Parathyroid adenoma (tissue), 2 donors: ENCODE measurements at regions not wholly inside any gene's neighbourhood (a gene's known extent, or its start where the extent isn't known, plus 50 kb on each side); places are given as distances from the start of the nearest gene placed in this dataset.

Source experiments
- H2AFZ ChIP-seq: fragments of 300-600 bp; sonication (generic); one replicate; pipeline ENCODE4 v1.7.0; 2017; ENCODE audit warnings: antibody characterized with exemption, mild to moderate bottlenecking
- H3K27ac ChIP-seq: fragments of 300-600 bp; sonication (generic); one replicate; pipeline ENCODE4 v1.7.0; 2017
- H3K27me3 ChIP-seq: fragments of 300-600 bp; sonication (generic); one replicate; pipeline ENCODE4 v1.7.0; 2017; ENCODE audit warnings: low read length; ENCODE audit not compliant: control insufficient read depth, insufficient read depth
- H3K36me3 ChIP-seq: fragments of 300-600 bp; sonication (generic); one replicate; pipeline ENCODE4 v1.7.0; 2017; ENCODE audit warnings: low read length; ENCODE audit not compliant: control insufficient read depth, insufficient read depth
- H3K4me1 ChIP-seq: fragments of 300-600 bp; sonication (generic); one replicate; pipeline ENCODE4 v1.7.0; 2017; ENCODE audit warnings: control low read depth
- H3K4me2 ChIP-seq: fragments of 300-600 bp; sonication (generic); one replicate; pipeline ENCODE4 v1.7.0; 2017; ENCODE audit warnings: low read length
- H3K4me3 ChIP-seq: fragments of 300-600 bp; sonication (generic); one replicate; pipeline ENCODE4 v1.7.0; 2017; ENCODE audit warnings: low read depth, low read length
- H3K79me2 ChIP-seq: fragments of 300-600 bp; sonication (generic); one replicate; pipeline ENCODE4 v1.7.0; 2017; ENCODE audit warnings: control low read depth
- H3K9ac ChIP-seq: fragments of 300-600 bp; sonication (generic); one replicate; pipeline ENCODE4 v1.7.0; 2017; ENCODE audit warnings: mild to moderate bottlenecking
- H3K9me3 ChIP-seq: fragments of 300-600 bp; sonication (generic); one replicate; pipeline ENCODE4 v1.7.0; 2017; ENCODE audit warnings: low read length; ENCODE audit not compliant: control insufficient read depth
- TF ChIP-seq, protein P1 (sequence below): fragments of 300-600 bp; sonication (generic); IDR thresholded peaks from one replicate; pipeline ENCODE4 v1.7.0; 2017; ENCODE audit warnings: antibody characterized with exemption, mild to moderate bottlenecking
- donor health status: primary hyperparathyroidism.

DNA sequence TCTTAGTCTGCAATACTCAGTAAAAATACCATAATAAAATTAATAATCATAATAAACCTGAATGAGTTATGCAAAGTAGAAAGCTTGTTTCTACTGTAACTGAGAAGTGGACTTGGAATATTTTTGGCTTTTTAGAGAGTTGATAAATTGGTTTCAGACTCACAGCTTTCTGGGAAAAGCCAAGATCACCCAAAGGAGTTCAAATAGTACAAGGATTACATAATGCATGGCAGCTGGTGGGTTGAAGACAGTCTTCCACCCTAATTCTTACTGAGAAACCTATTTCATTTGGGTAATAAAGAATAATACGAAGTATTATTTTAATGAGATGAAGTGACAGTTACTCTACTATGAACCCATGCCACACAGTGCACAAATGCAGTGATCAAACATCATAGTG is 139.4 kb upstream of the KLF12 start:
- TF ChIP-seq, protein P1, sequence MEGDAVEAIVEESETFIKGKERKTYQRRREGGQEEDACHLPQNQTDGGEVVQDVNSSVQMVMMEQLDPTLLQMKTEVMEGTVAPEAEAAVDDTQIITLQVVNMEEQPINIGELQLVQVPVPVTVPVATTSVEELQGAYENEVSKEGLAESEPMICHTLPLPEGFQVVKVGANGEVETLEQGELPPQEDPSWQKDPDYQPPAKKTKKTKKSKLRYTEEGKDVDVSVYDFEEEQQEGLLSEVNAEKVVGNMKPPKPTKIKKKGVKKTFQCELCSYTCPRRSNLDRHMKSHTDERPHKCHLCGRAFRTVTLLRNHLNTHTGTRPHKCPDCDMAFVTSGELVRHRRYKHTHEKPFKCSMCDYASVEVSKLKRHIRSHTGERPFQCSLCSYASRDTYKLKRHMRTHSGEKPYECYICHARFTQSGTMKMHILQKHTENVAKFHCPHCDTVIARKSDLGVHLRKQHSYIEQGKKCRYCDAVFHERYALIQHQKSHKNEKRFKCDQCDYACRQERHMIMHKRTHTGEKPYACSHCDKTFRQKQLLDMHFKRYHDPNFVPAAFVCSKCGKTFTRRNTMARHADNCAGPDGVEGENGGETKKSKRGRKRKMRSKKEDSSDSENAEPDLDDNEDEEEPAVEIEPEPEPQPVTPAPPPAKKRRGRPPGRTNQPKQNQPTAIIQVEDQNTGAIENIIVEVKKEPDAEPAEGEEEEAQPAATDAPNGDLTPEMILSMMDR: no peak
- H3K27ac ChIP-seq: no peak overlapping the region

GRCh38 chr13:74272826-74273225 is 138.6 kb upstream of the KLF12 start:
- Histone ChIP-seq H3K4me3 (no peak overlapping the region), H3K9ac (no peak overlapping the region), H3K27ac (no peak overlapping the region), H3K27me3 (no peaks in the 10 kb centered on the region), H3K4me2 (no peak overlapping the region), H3K9me3 (no peaks in the 10 kb centered on the region), H2AFZ (no peak overlapping the region), H3K4me1 (no peaks in the 10 kb centered on the region), H3K79me2 (no peaks in the 10 kb centered on the region), H3K36me3 (no peaks in the 10 kb centered on the region)
- TF ChIP-seq, protein P1: no peak

More for the DNA sequence above, 139.4 kb upstream of the KLF12 start:
- Histone ChIP-seq H3K36me3 (no peaks in the 10 kb centered on the region), H2AFZ (no peak overlapping the region), H3K27me3 (no peaks in the 10 kb centered on the region), H3K4me2 (no peak overlapping the region), H3K4me3 (no peak overlapping the region), H3K4me1 (no peaks in the 10 kb centered on the region), H3K9me3 (no peaks in the 10 kb centered on the region), H3K79me2 (no peaks in the 10 kb centered on the region), H3K9ac (no peak overlapping the region)

GRCh38 chr13:74270018-74270417 is 135.8 kb upstream of the KLF12 start:
- H3K36me3 ChIP-seq: no peaks in the 10 kb centered on the region
- no peaks in the 10 kb centered on the region for H3K79me2 ChIP-seq
- H3K9ac ChIP-seq: no peak overlapping the region
- no peak overlapping the region for H3K4me3 ChIP-seq
- H3K27me3 ChIP-seq: no peaks in the 10 kb centered on the region
- no peaks in the 10 kb centered on the region for H3K9me3 ChIP-seq
- H2AFZ ChIP-seq: no peak overlapping the region
- H3K4me1 ChIP-seq: no peaks in the 10 kb centered on the region
- TF ChIP-seq, protein P1: no peak
- H3K4me2 ChIP-seq: no peak overlapping the region
- no peak overlapping the region for H3K27ac ChIP-seq

GRCh38 chr13:74266861-74267260 is 132.7 kb upstream of the KLF12 start:
- TF ChIP-seq, protein P1: no peak
- no peaks in the 10 kb centered on the region for H3K27me3 ChIP-seq
- no peaks in the 10 kb centered on the region for H3K79me2 ChIP-seq
- no peak overlapping the region for H3K9ac ChIP-seq
- H3K36me3 ChIP-seq: no peaks in the 10 kb centered on the region
- H3K4me1 ChIP-seq: no peaks in the 10 kb centered on the region
- H2AFZ ChIP-seq: no peak overlapping the region
- no peak overlapping the region for H3K4me3 ChIP-seq
- H3K4me2 ChIP-seq: no peak overlapping the region
- H3K9me3 ChIP-seq: no peaks in the 10 kb centered on the region
- no peak overlapping the region for H3K27ac ChIP-seq

- no peak overlapping the region for H3K27ac ChIP-seq
- H3K36me3 ChIP-seq: no peaks in the 10 kb centered on the region
- H3K4me3 ChIP-seq: no peak overlapping the region
- no peak overlapping the region for H3K9ac ChIP-seq
- TF ChIP-seq, protein P1: no peak
- no peak overlapping the region for H2AFZ ChIP-seq
- no peaks in the 10 kb centered on the region for H3K4me1 ChIP-seq
- no peaks in the 10 kb centered on the region for H3K27me3 ChIP-seq
- H3K4me2 ChIP-seq: no peak overlapping the region
- no peaks in the 10 kb centered on the region for H3K9me3 ChIP-seq
- no peaks in the 10 kb centered on the region for H3K79me2 ChIP-seq
Measured at GRCh38 chr13:74266309-74266708, 132.1 kb upstream of the KLF12 start.
